SIG-M5 treated with dmso at 0.1 percent for 504 hours (cell line): ENCODE measurements at regions not wholly inside any gene's neighbourhood (a gene's known extent, or its start where the extent isn't known, plus 50 kb on each side); places are given as distances from the start of the nearest gene placed in this dataset.
"Not testable (repeated sequence)": the region's sequence is repeated elsewhere in the genome, so short reads cannot be mapped to it uniquely, and the experiment has no call there.

Experiments used
- DNase-seq: peaks from one replicate; lab custom pipeline; 2025; ENCODE audit not compliant: unreplicated experiment; lab: John Stamatoyannopoulos, UW

DNA sequence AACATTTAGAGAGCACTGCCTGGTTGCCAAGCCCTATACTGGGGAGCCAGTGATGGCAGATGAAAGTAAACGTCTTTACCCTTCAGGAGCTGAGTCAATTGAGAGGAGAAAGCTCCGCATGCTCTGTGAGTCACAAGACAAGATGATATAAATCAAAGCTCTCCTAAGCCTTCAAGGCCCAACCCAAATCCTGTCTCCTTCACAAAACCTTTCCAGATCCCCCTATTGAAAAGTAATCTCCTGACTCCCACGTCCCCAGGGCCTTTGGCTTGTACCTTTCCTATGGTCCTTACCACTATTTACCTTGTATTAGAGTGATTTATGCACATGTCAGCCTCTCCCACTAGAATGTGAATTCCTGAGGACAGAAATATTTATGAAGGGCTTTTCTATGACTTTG is 230.1 kb upstream of the TENM4 start:
- no peak for DNase-seq

DNA sequence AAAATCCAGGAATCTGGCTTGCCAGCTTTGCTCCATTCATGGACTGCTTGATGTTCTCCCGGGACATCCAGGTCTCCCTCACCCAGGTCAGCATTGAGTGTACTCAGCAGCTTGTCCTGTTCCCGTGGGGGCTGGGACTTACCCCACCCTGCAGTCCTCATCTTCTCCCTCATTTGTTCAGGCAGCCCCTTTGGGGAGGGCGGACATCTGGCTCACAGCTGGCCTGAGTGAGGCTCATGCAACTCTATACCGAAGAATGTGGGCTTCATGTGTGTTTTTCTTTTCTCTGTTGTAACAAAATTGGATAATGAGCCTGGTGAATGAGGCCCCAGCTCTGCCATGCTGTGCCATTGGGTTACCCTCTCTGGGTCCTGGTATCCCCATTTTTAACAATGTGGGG is 227.7 kb upstream of the TENM4 start:
- DNase-seq, result no peak

DNA sequence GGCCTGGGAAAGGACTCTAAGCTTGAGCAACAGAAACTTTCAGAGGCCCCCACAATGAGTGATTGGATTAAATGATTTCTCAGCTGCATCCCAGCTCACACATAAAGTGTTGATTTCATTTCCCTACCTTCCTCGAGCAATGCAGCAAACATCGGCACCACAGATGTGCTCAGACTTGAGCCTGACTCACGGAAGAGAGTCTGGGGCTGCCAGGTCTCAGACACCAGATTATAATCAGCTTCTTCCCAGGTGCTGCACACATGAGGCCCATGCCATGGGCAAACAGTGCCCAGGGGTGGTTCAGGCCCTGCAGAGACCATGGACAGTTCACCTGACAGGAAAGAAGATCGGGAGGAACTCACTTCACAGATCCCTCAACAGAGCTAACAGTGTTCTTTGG is 226.6 kb upstream of the TENM4 start:
- DNase-seq, result no peak

DNA sequence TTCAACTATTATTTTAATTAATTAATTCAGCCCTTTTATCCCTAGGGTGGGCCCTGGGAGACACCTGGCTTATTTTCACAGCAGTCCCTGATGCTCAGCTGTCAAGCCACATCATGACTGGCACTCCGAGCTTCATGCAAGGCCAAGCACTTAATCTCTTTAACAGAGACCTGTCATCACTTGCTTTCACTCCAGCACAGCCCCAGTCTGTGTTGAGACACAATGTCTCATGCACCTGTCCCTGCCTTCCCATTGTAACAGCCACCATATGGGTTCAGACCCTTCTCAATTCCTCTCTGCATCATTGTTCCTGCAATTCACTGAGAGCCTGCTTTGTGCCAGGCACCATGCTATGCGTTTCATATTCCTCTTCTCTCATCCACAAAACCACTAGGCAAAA is 222.2 kb upstream of the TENM4 start:
- no peak for DNase-seq

DNA sequence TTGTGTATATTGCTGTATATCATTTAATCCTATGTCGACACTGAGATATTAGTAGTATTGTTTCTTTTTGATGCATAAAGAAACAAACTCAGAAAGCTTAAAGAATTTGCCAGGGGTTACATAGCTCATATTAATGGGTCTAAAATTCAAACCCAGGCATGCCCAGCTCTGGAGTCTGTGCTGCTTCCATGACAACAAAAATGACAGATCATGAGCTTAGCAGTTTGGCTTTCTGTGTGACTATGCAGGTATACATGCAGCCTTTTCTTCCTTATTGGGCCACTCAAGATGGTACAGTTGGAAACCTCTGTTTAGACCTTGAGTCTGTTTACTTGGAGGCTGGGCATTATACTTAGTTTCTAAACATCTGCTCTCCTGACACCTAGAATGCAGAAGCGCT is 220.5 kb upstream of the TENM4 start:
- no peak for DNase-seq

DNA sequence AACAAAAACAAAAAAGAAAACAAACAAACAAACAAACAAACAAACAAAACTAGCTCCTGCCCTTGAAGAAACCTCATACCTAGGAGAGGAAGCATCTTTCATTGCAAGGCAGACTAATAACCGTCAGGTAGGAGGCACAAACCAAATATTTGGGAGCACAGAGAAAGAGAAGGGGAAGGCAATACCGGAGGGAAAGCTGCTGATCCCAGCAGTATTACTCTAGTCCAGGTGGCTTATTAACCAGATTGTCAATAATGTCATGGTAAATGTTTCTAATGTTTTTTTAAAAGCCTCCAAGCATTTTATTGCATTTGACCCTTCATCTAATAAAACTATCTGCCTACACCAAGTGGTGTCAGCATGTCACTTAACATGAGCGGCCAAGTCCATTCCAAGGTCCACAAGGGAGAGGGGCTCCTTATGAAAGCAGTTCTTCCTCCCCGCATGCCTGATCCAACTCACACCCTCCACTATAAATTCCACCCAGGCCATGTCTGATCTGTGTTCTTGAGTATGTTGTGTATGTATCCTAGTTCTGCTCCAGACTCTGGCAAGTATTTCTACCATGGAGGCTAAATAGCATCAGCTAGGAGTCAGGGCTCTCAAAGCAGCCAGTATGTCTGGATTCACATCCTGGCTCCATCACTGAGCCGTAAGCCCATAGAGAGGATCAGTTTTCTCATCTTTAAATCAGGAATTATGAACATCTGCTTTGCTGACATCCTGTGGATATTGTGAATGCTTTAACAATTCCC is 208.1 kb upstream of the TENM4 start:
- no peak for DNase-seq

DNA sequence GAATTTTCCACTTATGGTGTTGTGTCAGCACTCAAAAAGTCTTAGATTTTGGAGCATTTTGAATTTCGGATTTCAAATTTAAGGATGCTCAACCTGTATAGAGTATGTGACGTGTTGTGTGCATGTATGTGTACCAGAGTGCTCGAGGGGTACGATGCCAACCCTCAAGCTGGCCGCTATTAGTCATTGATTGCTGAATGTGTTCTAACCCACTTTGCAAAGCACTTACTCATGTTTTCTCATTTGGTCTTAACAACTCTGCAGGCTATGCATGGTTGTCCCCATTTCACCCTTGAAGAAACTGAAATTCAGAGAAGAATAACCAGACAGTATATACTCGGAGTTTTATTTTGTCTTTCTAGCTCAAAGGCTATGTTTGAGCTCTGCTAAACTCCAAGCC is 196.4 kb upstream of the TENM4 start:
- no peak for DNase-seq

DNA sequence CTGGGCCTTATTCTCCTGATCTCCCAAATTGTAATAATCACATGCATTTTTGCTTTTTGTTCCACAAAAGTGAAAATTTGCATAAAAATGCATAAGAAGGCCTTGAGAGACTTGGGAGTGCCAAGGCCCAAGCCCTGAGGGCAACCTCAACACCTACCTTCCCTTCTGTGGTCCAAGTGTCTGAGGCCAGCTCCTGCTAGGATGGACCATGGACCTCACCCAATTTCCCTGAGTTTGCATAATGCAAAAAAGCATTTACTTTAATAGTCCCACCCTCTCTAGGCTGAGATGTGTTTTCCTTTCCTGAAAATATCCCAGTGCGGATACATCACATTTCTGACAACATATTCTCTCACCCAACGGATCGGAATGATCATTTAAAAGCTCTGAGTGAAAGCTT is 194.1 kb upstream of the TENM4 start:
- DNase-seq, result no peak

DNA sequence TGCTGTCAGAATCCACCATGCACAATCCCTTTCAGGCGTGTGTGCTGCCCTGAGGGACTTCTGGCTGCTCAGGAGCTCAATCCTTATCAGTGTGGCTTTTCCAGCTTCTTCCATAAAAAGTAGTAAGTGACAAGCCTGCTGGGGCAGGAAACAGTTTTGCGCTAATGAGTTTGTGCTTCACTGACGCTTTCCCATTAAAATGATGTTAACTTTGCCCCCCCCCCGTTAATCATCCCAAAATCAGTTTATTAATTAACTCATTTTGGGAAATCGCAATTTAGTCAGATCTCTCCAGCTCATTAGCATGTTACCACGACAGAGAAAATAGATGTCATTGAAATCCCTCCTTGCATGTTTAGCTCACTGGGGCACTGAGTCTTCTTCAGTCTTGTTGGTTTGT is 186.5 kb upstream of the TENM4 start:
- no peak for DNase-seq

DNA sequence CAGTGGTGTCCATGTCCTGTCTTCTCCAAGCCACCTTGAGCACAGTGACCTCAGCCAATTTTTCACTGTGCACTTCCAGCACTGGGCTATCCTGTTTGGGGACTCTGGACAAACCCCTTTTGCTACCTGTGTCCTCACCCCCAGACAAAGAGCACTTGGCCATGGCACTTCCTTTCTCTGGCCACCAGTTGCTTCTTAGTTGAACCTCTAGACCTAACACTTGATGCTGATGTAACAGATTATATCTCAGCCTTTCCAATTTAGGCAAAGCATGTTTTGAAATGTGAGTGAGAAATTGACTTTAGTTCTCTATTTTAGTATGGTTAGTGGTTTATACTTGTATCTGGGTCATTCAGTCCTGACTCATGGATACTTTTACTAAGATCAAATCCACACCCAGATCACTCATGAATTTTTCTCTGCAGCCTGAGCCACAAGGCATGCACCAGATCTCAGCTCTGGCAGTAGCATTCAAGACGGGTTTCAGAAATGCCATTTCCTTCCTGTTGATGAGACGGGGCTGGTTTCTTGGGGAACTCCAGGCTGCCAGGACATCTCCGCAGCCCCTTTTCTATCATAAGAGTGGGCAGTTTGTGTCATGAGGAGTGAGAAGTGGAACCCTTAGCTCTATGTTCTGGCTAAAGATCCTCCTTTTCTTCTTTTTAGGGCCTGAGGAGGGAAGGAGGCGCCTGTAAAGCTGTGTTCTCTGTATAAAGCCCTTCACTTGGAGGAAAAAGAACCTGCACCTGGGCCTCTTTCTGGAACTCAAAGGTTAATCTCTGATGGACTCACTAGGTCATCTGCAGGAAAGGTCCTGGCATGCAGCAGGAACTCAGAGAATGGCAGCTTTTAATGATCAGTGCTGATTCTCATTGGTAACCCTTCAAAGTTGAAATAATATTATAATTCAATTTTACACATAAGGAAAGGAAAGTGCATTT is 185.6 kb upstream of the TENM4 start:
- no peak for DNase-seq

DNA sequence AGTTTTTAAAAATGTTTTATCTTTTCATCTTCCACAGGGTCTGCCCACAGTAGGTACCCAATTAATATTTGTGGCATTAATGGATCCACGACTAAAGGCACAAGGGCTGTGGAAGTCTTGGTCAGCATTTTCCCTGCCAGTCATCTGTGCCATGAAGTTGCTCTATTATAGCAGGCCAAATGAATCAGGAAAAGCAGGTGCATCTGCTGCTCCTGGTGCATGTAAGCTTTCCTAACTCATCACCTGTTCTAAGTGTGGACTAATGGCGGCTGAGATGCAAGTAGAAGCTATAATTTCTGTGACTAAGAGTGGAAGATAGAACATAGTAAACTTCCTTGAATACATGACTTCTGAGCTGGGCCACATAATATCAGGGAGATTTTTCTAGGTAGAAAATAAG is 182.5 kb upstream of the TENM4 start:
- DNase-seq, result no peak

DNA sequence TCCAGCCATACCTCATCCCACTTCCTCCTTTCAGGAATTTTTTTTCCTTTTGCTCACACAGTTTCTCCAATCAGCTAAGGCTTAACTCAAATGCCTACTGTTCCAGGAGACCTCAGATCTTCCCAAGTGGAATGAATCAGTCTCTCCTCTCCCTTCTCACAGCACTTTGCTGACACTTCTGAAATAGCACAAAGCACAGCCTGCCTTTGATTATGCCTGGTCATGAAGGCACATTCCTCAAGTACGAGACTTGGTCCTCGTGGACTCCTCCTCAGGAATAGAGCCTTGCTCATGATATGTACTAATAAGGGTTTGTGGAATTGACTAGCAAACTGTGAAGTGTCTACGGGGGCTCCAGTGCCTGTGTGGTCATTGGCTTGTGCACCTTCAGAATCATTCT is 176.7 kb upstream of the TENM4 start:
- no peak for DNase-seq

DNA sequence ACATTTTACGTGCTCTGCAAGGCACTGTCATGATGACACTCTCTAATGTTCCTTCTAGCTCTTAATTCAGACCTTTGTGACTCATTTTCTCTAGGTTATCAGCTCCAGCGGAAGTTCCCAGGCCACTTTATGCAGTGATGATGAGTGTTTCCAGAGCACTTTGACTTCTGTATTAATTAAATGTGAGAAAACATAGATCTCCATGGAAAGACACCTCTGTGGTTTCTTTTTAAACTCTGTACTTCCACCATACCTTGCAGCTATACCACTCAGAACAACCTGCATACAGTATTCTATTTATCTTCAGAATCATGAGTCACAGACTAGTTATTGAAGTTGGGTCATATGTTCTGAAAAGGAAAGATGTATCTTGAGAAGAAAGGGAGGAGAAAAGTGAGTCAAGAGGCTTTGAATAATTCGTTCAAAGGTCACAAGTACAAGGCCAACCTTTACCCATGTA is 175.6 kb upstream of the TENM4 start:
- peak; percentile 3 for DNase-seq

DNA sequence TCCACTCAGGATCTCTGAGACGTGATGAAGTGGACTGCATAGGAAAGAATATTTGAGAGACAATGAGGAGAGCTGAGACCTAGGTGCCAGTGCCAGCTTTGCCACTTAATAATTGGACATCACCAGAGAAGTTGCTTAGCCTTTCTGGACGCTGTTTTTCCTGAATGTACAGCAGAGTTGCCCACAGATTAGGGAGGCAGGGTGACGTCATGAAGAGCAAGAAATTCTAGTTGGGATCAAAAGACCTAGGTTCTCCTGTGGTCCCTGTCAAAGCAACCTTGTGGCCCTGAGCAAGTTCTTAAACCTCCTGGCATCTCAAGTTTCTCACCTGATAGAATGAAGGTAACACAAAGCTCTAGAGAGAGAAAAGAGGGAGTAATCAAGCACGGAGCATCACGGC is 174.6 kb upstream of the TENM4 start:
- DNase-seq, result no peak

DNA sequence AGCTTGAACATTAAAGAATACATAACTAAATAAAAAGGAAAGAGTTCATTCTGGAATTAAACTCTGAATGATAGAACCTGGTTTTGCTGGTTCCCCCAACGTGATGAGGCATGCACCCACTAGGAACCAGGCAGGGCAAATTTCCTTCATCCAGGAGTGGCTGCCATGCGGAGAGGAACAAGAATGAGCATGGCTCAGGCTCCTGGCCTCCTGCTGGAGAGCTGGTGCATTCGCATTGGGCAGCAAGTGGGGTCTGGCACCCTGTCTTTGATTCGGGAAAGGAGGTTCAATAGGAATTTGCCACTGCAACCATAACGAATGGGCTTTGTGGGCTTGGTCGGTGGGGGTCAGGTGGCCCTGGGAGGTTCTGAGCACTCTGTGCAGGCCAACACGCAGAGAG is 169.8 kb upstream of the TENM4 start:
- DNase-seq, result no peak

DNA sequence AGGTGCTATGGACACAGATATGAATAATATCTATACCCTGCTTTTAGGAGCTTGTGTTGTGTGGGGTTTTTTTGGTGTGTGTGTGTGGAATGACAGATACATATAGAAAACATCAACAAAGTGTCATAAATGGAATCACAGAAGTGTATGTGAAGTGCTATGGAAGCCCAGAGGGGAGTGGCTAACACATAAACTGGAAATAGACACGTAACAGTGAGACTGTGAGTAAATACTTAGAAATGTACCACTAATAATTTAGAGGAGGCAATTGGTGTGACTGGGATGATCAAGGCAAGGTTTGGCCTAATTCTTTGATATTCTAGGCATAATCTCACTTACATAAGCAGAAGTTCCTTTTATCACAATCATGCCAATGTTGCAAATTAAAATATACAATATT is 169.3 kb upstream of the TENM4 start:
- no peak for DNase-seq

DNA sequence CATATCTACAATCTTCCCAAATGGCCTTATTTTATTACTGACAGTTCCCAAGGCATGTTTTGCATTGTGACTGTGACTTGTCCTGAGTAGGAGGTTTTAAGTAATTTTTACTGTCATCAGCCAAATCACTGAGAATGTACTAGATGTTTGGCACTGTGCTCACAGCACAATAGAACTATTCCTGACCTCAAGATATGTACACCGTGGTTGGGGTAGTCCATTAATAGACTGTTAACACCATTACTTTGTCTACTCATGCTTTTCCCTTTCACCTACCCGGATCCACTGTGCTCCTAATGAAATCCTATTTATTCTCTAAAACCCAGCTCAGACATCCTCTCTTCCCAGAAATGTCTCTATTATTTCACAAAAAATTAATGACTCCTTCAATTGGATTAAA is 168.7 kb upstream of the TENM4 start:
- DNase-seq, result no peak

DNA sequence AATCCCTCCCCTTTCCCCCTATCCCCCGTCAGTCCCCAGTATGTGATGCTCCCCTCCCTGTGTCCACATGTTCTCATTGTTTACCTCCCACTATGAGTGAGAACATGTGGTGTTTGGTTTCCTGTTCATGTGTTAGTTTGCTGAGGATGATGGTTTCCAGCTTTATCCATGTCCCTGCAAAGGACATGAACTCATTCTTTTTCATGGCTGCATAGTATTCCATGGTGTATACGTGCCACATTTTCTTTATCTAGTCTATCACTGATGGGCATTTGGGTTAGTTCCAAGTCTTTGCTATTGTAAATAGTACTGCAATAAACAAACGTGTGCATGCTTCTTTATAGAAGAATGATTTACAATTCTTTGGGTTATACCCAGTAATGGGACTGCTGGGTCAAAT is 165.6 kb upstream of the TENM4 start:
- not testable (repeated sequence) for DNase-seq

DNA sequence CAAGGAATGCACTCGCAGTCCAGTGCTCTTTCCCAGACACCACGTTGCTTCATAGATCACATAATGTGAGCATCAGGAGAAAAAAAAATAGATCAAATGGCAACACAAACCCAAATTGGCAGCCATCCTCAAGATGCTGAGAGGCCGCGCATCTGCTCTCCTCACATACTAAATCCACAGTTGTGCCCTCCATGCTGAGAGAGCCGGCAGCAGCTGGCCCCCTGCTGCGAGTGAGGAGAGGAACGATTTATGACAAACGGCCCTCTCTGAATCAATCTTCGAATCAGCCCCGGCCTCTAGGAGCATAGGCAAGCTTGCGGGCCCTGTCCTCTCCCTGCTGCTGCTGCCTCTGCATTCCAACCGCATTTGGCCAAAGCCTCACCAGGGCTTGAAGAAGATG is 159.9 kb upstream of the TENM4 start:
- DNase-seq, result no peak

DNA sequence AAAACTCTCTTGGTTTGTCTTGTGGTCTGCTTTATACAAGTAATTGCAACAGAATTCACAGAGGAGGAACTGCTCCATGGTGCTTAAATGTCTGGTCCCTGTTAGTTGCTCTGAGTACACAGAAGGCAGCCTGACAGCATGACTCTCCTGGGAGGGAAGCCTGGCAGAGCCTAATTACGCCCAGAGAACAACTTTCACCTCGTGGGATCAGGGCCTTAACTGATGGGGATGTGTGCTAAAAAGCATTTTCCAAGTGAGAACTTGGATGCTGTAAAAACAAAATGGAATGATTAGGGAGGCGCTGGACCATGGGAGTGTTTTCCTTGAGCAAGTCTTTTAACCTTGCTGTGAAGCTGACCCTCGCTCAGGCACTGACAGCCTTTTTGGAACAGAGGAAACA is 154.0 kb upstream of the TENM4 start:
- DNase-seq, result no peak

DNA sequence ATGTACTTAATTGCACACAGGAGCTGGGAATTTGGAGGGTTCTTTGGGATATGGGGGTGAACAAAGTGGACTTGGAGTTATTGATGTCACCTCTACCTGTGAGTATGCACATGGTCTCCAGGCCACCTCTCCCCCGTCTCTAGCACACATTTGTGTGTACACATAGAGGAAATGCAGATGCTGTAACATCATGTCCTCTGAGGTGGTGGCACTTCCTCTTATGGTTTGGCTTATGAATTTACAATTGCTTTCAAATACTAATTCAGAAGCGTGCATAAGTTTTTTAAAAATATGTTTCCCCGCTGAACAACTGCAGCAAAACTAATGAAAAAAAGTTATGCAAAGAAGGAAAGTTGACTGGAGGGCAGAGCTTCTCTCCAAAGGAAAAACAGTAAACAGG is 152.0 kb upstream of the TENM4 start:
- no peak for DNase-seq

DNA sequence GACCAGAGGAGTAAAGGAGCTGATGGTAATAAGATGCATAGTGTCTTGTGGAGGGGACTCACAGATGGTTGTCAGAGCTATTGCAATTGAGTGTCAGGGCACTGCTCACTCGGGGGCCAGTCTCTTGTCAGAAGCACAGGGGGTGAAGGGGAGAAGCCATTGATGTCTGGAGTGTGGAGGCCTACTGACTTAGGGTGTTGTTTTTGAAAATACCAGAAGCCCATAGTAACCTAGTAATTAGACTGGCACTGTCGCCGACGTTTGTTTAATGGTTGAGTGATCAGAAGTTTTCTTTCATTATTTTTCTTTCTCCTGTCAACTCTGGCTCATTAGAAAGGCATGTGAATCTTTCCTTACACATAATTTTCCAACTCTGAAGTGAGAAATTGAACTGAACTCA is 151.6 kb upstream of the TENM4 start:
- no peak for DNase-seq
